DND-41 (cell line): ENCODE measurements at regions not wholly inside any gene's neighbourhood (a gene's known extent, or its start where the extent isn't known, plus 50 kb on each side); places are given as distances from the start of the nearest gene placed in this dataset.

Experiments used
- ATAC-seq: fragments of 200-7000 bp; cut with Tn5 transposase; 3 replicates; pipeline ENCODE4 v1.9.1; 2021; ENCODE audit warnings: low read depth; ENCODE audit not compliant: insufficient read depth
- DNase-seq: peaks from one replicate; pipeline ENCODE4 v3.0.0-alpha.2; 2020
- H2AFZ ChIP-seq: 2 replicates; pipeline ENCODE4 v1.6.0; 2012; ENCODE audit warnings: low read depth, low read length
- H3K27ac ChIP-seq: 2 replicates; pipeline ENCODE4 v1.5.1; 2012; ENCODE audit warnings: low read length, inconsistent platforms
- H3K27me3 ChIP-seq: fragments of 200-600 bp; sonication (generic); 2 replicates; pipeline ENCODE4 v1.6.0; 2012; ENCODE audit warnings: low read length, mild to moderate bottlenecking, inconsistent platforms; ENCODE audit not compliant: insufficient read depth, poor library complexity
- H3K36me3 ChIP-seq: 2 replicates; pipeline ENCODE4 v1.5.1; 2012; ENCODE audit warnings: low read length, inconsistent platforms; ENCODE audit not compliant: insufficient read depth
- H3K4me1 ChIP-seq: 2 replicates; pipeline ENCODE4 v1.5.1; 2012; ENCODE audit warnings: mild to moderate bottlenecking, low read length; ENCODE audit not compliant: insufficient read depth
- H3K4me2 ChIP-seq: 2 replicates; pipeline ENCODE4 v1.6.0; 2012; ENCODE audit warnings: mild to moderate bottlenecking, moderate library complexity, low read length, inconsistent platforms; ENCODE audit not compliant: insufficient read depth
- H3K4me3 ChIP-seq, 2 experiments: fragments of 200-600 bp in 1 of 2; shearing (Covaris generic) in 1 of 2; 2 replicates each; pipeline ENCODE4 v1.5.1; 2012 to 2016; ENCODE audit warnings: inconsistent platforms in 2 of 2, low read length in 2 of 2, mild to moderate bottlenecking in 2 of 2, low read depth in 1 of 2, moderate library complexity in 1 of 2
- H3K79me2 ChIP-seq: 2 replicates; pipeline ENCODE4 v1.6.0; 2012; ENCODE audit warnings: low read length, inconsistent platforms; ENCODE audit not compliant: insufficient read depth
- H3K9ac ChIP-seq: 2 replicates; pipeline ENCODE4 v1.6.0; 2012; ENCODE audit warnings: low read depth, mild to moderate bottlenecking, inconsistent platforms, low read length, moderate library complexity
- H3K9me3 ChIP-seq: 2 replicates; pipeline ENCODE4 v1.5.1; 2012; ENCODE audit warnings: low read length, moderate library complexity, mild to moderate bottlenecking, inconsistent platforms; ENCODE audit not compliant: insufficient read depth, severe bottlenecking
- H4K20me1 ChIP-seq: 2 replicates; pipeline ENCODE4 v1.6.0; 2012; ENCODE audit warnings: low read length; ENCODE audit not compliant: insufficient read depth
- CTCF ChIP-seq: IDR thresholded peaks from 2 replicates; pipeline ENCODE4 v1.5.1; 2012; ENCODE audit warnings: borderline replicate concordance, low read length, moderate library complexity, mild to moderate bottlenecking; ENCODE audit not compliant: poor library complexity, severe bottlenecking; ENCODE audit errors: extremely low read depth
- EZH2 ChIP-seq: IDR thresholded peaks from 3 replicates; pipeline ENCODE4 v1.6.1; 2012; ENCODE audit warnings: borderline replicate concordance, low read depth, mild to moderate bottlenecking, moderate library complexity, low read length, inconsistent platforms; ENCODE audit not compliant: severe bottlenecking

DNA sequence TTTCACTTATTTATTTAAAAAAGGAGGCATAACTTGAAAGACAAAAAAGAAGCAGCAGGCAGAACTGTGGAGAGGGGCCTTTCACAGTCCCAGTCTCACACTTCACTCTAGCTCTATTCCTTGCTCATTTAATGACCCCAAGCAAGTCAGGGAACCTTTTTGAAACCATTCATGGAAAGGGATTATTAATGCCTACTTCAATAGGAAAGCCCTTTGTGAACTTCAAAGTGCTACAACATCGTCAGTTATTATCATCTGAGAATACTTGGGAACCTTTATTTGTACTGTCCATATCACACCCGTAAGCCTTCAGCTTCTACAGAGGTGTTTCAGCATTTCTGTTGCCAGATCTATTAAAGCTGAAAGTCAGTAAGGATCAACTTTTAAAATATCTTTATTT, 320.2 kb downstream of the TMEM161B start:
- Histone ChIP-seq H3K27ac (no peak overlapping the region), H3K4me1 (no peaks in the 10 kb centered on the region), H3K27me3 (no peaks in the 10 kb centered on the region), H3K9ac (no peak overlapping the region), H4K20me1 (no peaks in the 10 kb centered on the region), H2AFZ (no peak overlapping the region), H3K9me3 (no peaks in the 10 kb centered on the region), H3K4me3 (no peak overlapping the region), H3K79me2 (no peaks in the 10 kb centered on the region), H3K36me3 (no peaks in the 10 kb centered on the region), H3K4me2 (no peak overlapping the region)
- TF ChIP-seq EZH2: no peak
- no peak for TF ChIP-seq CTCF
- DNase-seq: no peak
- no peak for ATAC-seq

GRCh38 chr5:87946271-87946670, 322.4 kb downstream of the TMEM161B start:
- Histone ChIP-seq H3K4me2 (no peak overlapping the region), H3K9ac (no peak overlapping the region), H2AFZ (no peak overlapping the region), H3K4me3 (no peak overlapping the region), H4K20me1 (no peaks in the 10 kb centered on the region), H3K9me3 (no peaks in the 10 kb centered on the region), H3K27me3 (no peaks in the 10 kb centered on the region), H3K4me1 (no peaks in the 10 kb centered on the region), H3K79me2 (no peaks in the 10 kb centered on the region), H3K36me3 (no peaks in the 10 kb centered on the region), H3K27ac (no peak overlapping the region)
- TF ChIP-seq EZH2 (no peak), CTCF (no peak)
- no peak for ATAC-seq
- no peak for DNase-seq

DNA sequence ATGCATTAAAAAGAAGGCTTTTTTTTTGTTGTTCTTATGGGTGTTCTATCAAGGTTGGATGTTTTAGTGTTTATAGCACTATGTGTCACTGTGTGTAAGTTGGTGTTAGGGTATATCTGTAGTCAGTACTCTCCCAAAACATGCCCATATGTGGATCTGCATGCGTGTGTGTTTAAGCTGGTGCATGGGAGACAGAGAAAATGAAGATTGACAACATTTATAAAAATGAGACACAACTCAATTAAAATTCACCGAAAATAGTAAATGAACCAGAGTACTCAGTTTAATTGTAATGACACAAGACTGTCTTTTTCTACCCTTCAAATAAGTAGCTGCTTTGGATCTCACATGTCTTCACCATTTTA, 323.4 kb downstream of the TMEM161B start:
- no peak for ATAC-seq
- H3K27ac ChIP-seq: no peak overlapping the region
- H3K4me3 ChIP-seq: no peak overlapping the region
- no peaks in the 10 kb centered on the region for H3K4me1 ChIP-seq
- H3K36me3 ChIP-seq: no peaks in the 10 kb centered on the region
- no peak for DNase-seq
- H3K9ac ChIP-seq: no peak overlapping the region
- TF ChIP-seq CTCF: no peak
- TF ChIP-seq EZH2: no peak
- no peak overlapping the region for H2AFZ ChIP-seq
- no peaks in the 10 kb centered on the region for H3K9me3 ChIP-seq
- H3K4me2 ChIP-seq: no peak overlapping the region
- H3K79me2 ChIP-seq: no peaks in the 10 kb centered on the region
- H4K20me1 ChIP-seq: no peaks in the 10 kb centered on the region
- no peaks in the 10 kb centered on the region for H3K27me3 ChIP-seq
